HG02981 (cell line): ENCODE measurements at regions not wholly inside any gene's neighbourhood (a gene's known extent, or its start where the extent isn't known, plus 50 kb on each side); places are given as distances from the start of the nearest gene placed in this dataset.

ENCODE experiments used
- ATAC-seq: cut with Tn5 transposase; IDR thresholded peaks from one replicate; pipeline ENCODE4 v1.9.1; 2021; ENCODE audit warnings: mild to moderate bottlenecking, moderate library complexity; ENCODE audit not compliant: unreplicated experiment

DNA sequence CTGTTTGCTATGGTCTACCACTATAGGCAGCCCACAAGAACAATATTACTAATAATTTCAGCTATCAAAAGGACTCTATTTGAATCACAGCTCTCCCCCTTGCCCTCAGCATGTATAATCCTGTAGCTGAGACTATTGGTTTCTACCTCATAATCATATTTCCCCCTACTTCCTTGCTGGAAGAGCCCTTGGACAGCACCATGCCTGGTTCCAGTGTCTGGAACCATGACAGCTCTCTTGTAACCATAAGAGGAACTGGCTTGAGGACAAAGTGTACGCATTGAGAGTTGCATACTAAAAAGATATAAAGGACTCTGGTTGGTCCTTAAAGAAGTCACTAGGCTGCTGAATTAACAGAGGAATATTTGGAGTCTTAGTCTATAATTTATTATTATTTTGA, 110.7 kb upstream of the ZRANB2 start:
- ATAC-seq, result no peak

DNA sequence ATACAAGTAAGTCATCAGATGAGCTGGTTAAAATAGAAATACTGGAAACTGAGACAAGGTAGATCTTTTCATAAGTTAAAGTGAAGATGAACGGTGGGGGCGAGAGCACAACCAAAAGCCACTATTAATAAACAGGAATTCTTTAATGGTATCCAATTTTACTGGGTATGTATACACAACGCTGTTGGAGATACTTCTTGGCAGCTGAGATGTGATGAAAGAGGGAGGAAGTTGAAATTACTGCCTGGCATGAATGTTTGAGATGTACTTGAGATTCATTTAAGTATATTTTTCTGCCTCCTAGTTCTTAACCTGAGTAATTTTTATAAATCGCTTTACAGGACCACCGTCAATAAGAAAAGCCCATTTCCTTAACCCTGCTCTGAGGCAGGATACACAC, 110.0 kb upstream of the ZRANB2 start:
- ATAC-seq, result no peak

DNA sequence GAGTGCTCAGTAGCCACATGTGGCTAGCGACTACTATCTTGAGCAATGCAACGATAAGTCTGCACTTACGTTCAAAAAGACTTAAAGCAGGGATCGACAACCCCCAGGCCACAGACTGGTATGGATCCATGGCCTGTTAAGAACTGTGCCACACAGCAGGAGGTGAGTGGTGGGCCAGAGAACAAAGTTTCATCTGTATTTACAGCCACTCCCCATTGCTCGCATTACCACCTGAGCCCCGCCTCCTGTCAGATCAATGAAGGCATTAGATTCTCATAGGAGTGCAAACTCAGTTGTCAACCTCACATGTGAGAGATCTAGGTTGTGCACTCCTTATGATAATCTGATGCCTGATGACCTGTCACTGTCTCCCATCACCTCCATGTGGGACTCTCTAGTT, 103.6 kb upstream of the ZRANB2 start:
- ATAC-seq, result no peak

DNA sequence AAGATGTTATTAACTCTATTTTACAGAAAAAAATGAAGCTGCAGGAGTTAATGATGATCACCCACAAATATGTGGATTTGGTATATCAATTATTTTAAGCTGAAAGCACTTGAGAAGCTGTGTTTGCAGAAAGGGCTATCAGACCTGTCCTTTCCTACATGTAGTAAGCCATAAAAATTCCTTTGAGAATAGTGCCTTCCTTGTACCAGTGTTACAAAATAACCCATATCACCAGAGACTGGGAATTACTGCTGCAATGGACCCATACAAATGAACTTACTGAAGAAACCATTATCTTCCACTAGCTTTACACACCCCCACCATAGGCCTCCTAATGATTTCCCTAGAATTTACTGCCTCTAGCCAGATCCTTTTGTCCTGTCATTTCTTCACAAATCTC, 99.2 kb upstream of the ZRANB2 start:
- no peak for ATAC-seq

DNA sequence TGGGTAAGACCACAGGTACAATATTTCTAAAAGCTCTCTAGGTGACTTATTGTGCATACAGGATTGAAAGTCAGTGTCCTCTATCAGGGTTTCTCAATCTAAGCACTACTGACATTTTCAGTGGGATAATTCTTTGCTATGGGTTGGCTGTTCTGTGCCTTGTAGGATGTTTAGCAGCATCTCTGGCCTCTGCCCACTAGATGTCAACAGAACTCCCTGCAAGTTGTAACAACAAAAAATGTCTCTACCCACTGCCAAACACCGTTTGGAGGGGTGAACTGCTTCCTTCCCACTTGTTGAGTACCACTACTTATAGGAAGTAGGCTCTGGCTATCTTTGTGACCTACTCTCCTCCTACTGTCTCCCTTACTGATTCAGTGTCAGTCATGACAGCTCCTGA, 90.1 kb upstream of the ZRANB2 start:
- no peak for ATAC-seq

DNA sequence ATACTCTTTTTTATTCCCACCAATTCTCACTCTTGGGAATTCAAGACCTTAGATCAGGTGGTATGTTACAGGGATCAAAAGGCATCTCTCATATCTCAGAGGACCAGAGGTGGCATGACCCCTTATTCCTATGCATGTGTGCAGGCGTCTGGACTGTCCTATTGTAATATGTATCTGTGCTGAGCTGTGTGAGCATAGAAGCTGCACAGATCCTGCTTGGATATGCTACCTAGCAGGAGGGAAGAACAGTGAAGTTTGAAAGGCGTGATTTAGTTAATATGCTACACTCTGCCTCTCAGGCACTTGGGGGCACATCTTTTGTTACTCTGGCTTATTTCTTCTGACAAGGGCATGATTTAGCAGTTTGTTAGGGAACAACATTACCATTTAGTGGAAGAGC, 86.7 kb upstream of the ZRANB2 start:
- ATAC-seq, result no peak

DNA sequence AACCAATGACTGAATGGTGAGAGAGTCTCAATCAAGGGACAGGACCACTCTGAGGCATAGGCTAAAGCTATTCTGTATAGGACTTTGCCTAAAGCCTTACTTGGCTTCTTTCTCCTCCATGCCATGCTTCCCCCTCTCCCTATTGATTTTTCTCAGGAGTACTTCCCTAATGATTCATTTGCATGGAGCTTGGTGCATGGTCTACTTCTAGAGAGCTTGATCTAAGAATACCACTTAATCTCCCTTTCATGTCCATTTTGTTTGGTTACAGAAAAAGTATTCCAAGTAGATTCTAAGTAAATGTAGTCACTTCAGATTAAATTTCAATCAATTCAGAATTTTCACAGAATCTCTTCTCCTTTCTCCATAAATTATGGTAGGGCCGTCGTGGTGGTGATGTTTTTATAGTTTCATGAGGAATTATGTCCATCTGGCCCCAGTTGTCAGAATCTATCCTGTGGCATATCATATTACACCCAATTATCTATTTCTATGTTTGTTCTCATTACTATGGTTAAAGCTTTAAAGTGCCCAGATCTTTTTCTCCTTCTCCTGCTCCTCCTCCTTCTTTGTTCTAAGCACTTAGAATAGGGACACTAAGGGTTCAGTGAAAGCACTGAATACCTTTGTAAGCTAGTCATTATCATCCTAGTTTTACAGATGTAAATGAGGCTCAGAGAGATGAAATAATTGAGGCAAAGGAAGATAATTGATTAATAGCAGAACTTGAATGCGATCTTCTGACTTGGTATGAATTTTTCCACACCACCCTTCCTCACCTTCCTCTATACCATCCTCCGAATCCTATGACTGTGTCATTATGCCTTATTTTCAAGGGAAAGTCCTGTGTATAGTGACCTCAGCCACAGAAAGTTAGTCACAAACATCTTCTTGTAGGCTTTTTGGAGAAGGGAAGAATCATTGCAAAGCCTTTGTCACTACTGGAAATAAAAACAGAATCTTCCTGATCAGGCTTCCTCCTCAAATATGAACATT, 85.6 kb upstream of the ZRANB2 start:
- ATAC-seq, result no peak

DNA sequence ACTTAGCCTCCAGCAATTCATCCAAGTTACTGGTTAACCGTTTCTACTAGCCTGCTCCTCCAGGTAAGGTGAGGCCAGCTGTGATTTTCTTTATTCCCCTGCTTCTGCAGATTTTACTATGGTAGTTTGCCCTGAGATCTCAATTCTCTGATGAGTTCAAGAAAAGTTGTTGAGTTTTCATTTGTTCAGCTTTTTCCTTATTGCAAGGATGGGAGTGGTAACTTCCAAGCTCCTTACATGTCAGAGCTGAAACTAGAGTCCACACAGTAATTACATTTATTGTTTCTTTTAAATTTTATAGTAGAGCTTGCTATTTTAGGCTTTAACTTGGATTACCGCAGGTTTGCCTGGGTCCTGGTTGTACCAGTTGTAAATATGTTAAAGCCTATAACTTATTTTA, 76.9 kb upstream of the ZRANB2 start:
- no peak for ATAC-seq

DNA sequence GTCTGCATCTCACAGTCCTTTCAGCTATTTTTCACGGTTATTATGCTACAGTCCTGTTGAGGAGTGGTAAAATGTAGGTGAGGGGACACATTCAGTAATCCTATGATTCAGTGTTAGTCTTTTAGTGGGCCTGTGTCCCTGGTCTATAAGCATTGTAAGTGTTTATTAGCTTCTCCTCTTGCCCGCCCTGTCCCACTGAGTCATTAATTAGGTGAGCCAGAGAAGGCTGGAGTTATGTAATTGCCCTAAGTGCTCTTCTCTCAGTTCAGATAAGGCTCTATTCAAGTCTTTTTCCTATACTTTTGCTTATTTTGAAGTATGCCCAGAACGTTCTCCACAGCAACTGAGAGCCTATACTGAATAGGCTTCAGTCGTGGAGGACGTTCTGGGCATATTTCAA, 76.3 kb upstream of the ZRANB2 start:
- ATAC-seq, result no peak

DNA sequence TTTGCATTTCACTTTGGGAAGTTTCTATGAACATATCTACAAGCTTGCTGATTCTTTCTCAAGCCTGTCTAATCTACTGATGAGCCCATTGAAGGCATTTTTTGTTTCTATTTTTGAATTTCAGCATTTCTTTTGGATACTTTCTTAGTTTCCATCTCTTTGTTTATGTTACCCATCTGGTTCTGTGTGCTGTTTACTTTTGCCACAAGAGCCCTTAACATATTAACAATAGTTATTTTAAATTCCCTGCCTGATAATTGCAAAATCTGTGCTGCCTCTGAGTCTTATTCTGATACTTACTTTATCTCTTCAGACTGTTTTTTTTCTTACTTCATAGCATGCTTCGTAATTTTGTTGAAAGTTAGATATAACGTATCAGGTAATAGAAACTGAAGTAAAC, 75.8 kb upstream of the ZRANB2 start:
- no peak for ATAC-seq

DNA sequence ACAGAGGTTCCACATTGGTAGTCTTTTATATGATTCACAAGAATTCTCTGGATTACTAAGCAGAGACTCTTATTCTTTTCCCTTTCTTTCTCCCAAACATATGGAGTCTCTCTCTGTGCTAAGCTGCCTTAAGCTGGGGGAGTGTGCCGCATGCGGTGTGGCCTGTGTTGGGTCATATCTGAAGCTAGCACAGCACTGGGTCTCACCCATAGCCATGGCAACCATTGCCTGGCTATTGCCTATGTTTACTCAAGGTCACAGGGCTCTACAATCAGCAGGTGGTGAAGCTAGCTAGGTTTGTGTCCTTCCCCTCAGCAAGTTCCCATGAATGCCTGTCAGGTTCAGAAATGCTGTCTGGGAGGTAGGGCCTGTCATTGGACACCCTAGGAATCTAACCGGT, 73.6 kb upstream of the ZRANB2 start:
- ATAC-seq, result no peak

DNA sequence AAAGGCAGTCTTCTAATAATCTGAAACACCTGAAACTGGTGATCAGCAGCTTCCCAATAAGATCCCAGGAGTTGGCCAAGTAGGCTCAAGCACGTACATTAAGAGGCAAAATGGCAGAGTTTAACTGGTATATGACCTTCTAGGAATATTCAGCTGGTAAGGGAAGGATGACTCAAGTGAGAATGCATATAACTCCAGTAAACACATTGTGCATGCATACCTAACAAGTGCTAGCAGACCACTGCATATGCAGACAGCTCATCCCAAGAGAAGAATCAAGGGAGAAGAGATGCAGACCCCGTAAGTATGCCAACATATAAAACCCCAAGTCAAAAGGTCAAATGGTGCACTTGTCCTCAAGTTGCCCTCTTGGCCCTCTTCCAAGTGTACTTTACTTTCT, 73.0 kb upstream of the ZRANB2 start:
- ATAC-seq, result no peak

DNA sequence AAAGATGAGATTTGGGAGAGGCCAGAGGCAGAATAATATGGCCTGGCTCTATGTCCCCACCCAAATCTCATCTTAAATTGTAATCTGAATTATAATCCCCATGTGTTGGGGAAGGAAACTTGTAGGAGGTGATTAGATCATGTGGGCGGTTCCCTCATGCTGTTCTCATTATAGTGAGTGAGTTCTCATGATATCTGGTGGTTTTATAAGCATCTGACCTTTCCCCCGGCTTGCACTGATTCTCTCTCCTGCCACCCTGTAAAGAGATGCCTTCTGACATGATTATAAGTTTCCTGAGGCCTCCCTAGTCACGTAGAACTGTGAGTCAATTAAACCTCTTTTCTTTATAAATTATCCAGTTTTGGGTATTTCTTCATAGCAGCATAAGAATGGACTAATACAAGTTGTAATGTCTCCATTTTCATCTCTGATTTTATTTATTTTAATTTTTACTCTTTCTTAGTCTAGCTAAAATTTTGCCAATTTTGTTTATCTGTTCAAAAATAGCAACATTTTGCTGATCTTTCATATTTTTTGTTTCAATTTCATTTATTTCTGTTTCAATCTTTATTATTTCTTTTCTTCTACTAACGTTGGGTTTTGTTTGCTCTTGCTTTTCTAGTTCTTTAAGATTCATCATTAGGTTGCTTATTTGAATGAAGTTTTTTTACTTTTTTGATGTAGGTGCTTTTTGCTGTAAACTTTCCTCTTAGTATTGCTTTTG, 67.0 kb upstream of the ZRANB2 start:
- no peak for ATAC-seq

DNA sequence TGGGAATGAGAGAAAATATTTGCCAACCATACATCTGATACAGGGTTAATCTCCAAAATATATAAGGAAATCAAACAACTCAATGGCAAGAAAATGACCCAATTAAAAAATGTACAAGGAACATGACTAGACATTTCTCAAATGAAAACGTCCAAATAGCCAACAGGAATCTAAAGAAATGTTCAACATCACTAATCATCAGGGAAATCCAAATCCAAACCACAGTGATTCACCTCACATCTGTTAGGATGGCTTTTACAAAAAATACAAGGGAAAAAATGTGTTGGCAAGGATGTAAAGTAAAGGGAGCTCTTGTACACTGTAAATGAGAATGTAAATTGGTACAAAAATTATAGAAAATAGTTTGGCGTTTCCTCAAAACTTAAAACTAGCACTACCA, 54.7 kb upstream of the ZRANB2 start:
- no peak for ATAC-seq
